SK-N-SH treated with all-trans-retinoic acid at 6 μM for 48 hours (cell line): ENCODE measurements at regions not wholly inside any gene's neighbourhood (a gene's known extent, or its start where the extent isn't known, plus 50 kb on each side); places are given as distances from the start of the nearest gene placed in this dataset.

ENCODE experiments used
- ATAC-seq: fragments of 200-7000 bp; cut with Tn5 transposase; 3 replicates; pipeline ENCODE4 v1.9.1; 2020; ENCODE audit warnings: mild to moderate bottlenecking, moderate library complexity
- ARNTL ChIP-seq: fragments of 450-650 bp; formaldehyde crosslinking; IDR thresholded peaks from 2 replicates; pipeline ENCODE4 v1.5.0; 2020; ENCODE audit warnings: low read depth, mild to moderate bottlenecking, moderate library complexity, borderline replicate concordance
- BACH2 ChIP-seq: fragments of 250-450 bp; sonication (Bioruptor Pico); IDR thresholded peaks from 2 replicates; pipeline ENCODE4 v1.9.0; 2021; ENCODE audit warnings: mild to moderate bottlenecking, borderline replicate concordance
- CSDC2 ChIP-seq: fragments of 250-450 bp; sonication (Bioruptor Pico); IDR thresholded peaks from 2 replicates; pipeline ENCODE4 v1.5.0; 2020; ENCODE audit warnings: mild to moderate bottlenecking, moderate library complexity
- ESRRG ChIP-seq: fragments of 250-450 bp; sonication (Bioruptor Pico); IDR thresholded peaks from 2 replicates; pipeline ENCODE4 v1.6.1; 2021; ENCODE audit warnings: mild to moderate bottlenecking
- GLIS3 ChIP-seq: fragments of 250-450 bp; sonication (Bioruptor Pico); IDR thresholded peaks from 2 replicates; pipeline ENCODE4 v1.5.0; 2020; ENCODE audit warnings: mild to moderate bottlenecking, moderate library complexity
- OSR1 ChIP-seq: fragments of 250-450 bp; sonication (Bioruptor Pico); IDR thresholded peaks from 2 replicates; pipeline ENCODE4 v1.8.0; 2022; ENCODE audit warnings: moderate library complexity, mild to moderate bottlenecking, inconsistent platforms
- PATZ1 ChIP-seq: fragments of 250-450 bp; sonication (Bioruptor Pico); IDR thresholded peaks from 2 replicates; pipeline ENCODE4 v1.8.0; 2020; ENCODE audit warnings: mild to moderate bottlenecking, moderate library complexity, borderline replicate concordance
- POU6F1 ChIP-seq: fragments of 250-450 bp; sonication (Bioruptor Pico); IDR thresholded peaks from 2 replicates; pipeline ENCODE4 v1.8.0; 2021; ENCODE audit warnings: low read depth, mild to moderate bottlenecking, moderate library complexity, borderline replicate concordance
- RARB ChIP-seq: fragments of 250-450 bp; sonication (Bioruptor Pico); IDR thresholded peaks from 2 replicates; pipeline ENCODE4 v1.8.0; 2021; ENCODE audit warnings: mild to moderate bottlenecking, moderate library complexity
- SNAI2 ChIP-seq: fragments of 250-450 bp; sonication (Bioruptor Pico); IDR thresholded peaks from 2 replicates; pipeline ENCODE4 v1.5.0; 2020; ENCODE audit warnings: mild to moderate bottlenecking, moderate library complexity
- TCF4 ChIP-seq: fragments of 250-450 bp; sonication (Bioruptor Pico); IDR thresholded peaks from 2 replicates; pipeline ENCODE4 v1.8.0; 2021; ENCODE audit warnings: mild to moderate bottlenecking, moderate library complexity, borderline replicate concordance
- TOX ChIP-seq: fragments of 250-450 bp; sonication (Bioruptor Pico); IDR thresholded peaks from 2 replicates; pipeline ENCODE4 v1.8.0; 2021; ENCODE audit warnings: mild to moderate bottlenecking, moderate library complexity, borderline replicate concordance
- TSHZ2 ChIP-seq: fragments of 250-450 bp; sonication (Bioruptor Pico); IDR thresholded peaks from 2 replicates; pipeline ENCODE4 v1.5.0; 2020; ENCODE audit warnings: mild to moderate bottlenecking, moderate library complexity
- ZC3H10 ChIP-seq: fragments of 250-450 bp; sonication (Bioruptor Pico); IDR thresholded peaks from 2 replicates; pipeline ENCODE4 v1.5.1; 2021; ENCODE audit warnings: mild to moderate bottlenecking, moderate library complexity
- ZFP30 ChIP-seq: fragments of 450-650 bp; formaldehyde crosslinking; IDR thresholded peaks from 2 replicates; pipeline ENCODE4 v1.5.0; 2022; ENCODE audit warnings: mild to moderate bottlenecking, moderate library complexity
- ZNF8 ChIP-seq: fragments of 450-650 bp; formaldehyde crosslinking; IDR thresholded peaks from 2 replicates; pipeline ENCODE4 v1.5.0; 2020; ENCODE audit warnings: mild to moderate bottlenecking, moderate library complexity
- TF ChIP-seq, protein P1 (sequence below): fragments of 250-450 bp; sonication (Bioruptor Pico); IDR thresholded peaks from 2 replicates; pipeline ENCODE4 v1.5.1; 2020; ENCODE audit warnings: low read depth, mild to moderate bottlenecking, moderate library complexity
- TF ChIP-seq, protein P2 (sequence below): fragments of 250-450 bp; sonication (Bioruptor Pico); IDR thresholded peaks from 2 replicates; pipeline ENCODE4 v1.5.1; 2021; ENCODE audit warnings: mild to moderate bottlenecking, moderate library complexity

DNA sequence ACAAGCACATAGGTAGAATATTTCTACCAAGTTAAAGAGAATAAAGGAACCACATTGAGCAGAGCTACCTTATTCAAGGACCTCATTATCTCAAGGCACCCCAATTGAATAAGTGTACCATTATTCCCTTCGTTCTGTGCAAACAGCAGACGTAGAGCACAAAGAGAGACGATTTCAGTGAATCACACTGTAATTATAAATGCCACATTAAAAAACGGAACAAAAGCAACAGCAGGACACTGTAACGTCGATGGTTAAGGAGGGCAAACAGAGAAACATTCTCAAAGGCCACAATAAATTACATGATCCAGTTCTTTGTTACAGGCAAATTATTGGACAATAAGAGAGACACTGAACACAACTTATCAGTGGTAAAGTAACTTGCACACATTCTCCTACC is 644.1 kb upstream of the TENM3 start:
- TF ChIP-seq, protein P1, sequence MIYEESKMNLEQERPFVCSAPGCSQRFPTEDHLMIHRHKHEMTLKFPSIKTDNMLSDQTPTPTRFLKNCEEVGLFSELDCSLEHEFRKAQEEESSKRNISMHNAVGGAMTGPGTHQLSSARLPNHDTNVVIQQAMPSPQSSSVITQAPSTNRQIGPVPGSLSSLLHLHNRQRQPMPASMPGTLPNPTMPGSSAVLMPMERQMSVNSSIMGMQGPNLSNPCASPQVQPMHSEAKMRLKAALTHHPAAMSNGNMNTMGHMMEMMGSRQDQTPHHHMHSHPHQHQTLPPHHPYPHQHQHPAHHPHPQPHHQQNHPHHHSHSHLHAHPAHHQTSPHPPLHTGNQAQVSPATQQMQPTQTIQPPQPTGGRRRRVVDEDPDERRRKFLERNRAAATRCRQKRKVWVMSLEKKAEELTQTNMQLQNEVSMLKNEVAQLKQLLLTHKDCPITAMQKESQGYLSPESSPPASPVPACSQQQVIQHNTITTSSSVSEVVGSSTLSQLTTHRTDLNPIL (CRISPR knock-in tag) = no peak
- TF ChIP-seq PATZ1 (CRISPR knock-in tag) = no peak
- no peak for TF ChIP-seq OSR1
- no peak for TF ChIP-seq ZC3H10 (CRISPR knock-in tag)
- no peak for TF ChIP-seq ESRRG (CRISPR knock-in tag)
- TF ChIP-seq BACH2 = no peak
- TF ChIP-seq RARB (CRISPR knock-in tag) = no peak
- TF ChIP-seq, protein P2, sequence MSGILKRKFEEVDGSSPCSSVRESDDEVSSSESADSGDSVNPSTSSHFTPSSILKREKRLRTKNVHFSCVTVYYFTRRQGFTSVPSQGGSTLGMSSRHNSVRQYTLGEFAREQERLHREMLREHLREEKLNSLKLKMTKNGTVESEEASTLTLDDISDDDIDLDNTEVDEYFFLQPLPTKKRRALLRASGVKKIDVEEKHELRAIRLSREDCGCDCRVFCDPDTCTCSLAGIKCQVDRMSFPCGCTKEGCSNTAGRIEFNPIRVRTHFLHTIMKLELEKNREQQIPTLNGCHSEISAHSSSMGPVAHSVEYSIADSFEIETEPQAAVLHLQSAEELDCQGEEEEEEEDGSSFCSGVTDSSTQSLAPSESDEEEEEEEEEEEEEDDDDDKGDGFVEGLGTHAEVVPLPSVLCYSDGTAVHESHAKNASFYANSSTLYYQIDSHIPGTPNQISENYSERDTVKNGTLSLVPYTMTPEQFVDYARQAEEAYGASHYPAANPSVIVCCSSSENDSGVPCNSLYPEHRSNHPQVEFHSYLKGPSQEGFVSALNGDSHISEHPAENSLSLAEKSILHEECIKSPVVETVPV (CRISPR knock-in tag) = no peak
- no peak for TF ChIP-seq GLIS3
- TF ChIP-seq CSDC2 (CRISPR knock-in tag) = no peak
- TF ChIP-seq SNAI2 (CRISPR knock-in tag) = no peak
- no peak for TF ChIP-seq ZNF8 (CRISPR knock-in tag)
- TF ChIP-seq ARNTL (CRISPR knock-in tag) = no peak
- TF ChIP-seq TOX (CRISPR knock-in tag) = no peak
- no peak for ATAC-seq

GRCh38 chr4:181601103-181601502 is 642.1 kb upstream of the TENM3 start:
- ATAC-seq = peak; percentile 52; the same call in 2 of the 3 replicates
- TF ChIP-seq POU6F1 (CRISPR knock-in tag) = no peak
- TF ChIP-seq PATZ1 (CRISPR knock-in tag) = no peak
- TF ChIP-seq, protein P2 (CRISPR knock-in tag) = no peak
- TF ChIP-seq CSDC2 (CRISPR knock-in tag) = no peak
- no peak for TF ChIP-seq GLIS3
- TF ChIP-seq ZFP30 (CRISPR knock-in tag) = no peak
- no peak for TF ChIP-seq ARNTL (CRISPR knock-in tag)
- TF ChIP-seq, protein P1 (CRISPR knock-in tag) = no peak
- TF ChIP-seq TCF4 (CRISPR knock-in tag) = no peak
- no peak for TF ChIP-seq ZC3H10 (CRISPR knock-in tag)
- no peak for TF ChIP-seq BACH2
- TF ChIP-seq OSR1 = no peak
- TF ChIP-seq TOX (CRISPR knock-in tag) = no peak
- TF ChIP-seq ZNF8 (CRISPR knock-in tag) = no peak

GRCh38 chr4:181604546-181604945 is 638.7 kb upstream of the TENM3 start:
- ATAC-seq = no peak
- TF ChIP-seq PATZ1 (CRISPR knock-in tag) (no peak), CSDC2 (CRISPR knock-in tag) (no peak), ZNF8 (CRISPR knock-in tag) (no peak), SNAI2 (CRISPR knock-in tag) (no peak), TSHZ2 (CRISPR knock-in tag) (no peak)
- TF ChIP-seq, protein P2 (CRISPR knock-in tag) = no peak
